ENCODE measurements at regions not wholly inside any gene's neighbourhood (a gene's known extent, or its start where the extent isn't known, plus 50 kb on each side); places are given as distances from the start of the nearest gene placed in this dataset.

DNA sequence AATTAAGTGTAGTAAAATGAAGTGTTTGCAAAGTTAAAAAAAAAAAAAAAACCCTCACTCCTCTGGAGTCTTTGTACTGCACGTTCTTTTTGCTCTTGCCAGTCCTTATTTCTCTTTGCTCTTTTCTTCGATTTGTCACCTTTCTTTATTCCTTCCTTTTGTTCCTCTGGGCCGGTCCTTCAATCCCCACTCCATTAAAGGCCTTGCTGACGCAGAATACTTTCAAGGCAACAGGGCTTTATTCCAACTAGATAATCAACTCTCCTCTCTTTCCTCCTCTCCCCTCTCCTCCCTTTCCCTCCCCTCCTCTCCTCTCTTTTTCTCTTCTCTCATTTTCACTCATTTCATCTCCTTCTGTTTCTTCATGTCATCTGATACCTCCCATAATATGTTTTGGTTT, 138.2 kb upstream of the NTM start:
- no peak for ATAC-seq (replicated peaks)
- Mint-ChIP-seq H3K36me3 (ENCODE audit: low read depth) (no peaks in the 10 kb centered on the region), H3K9me3 (no peaks in the 10 kb centered on the region), H3K4me1 (no peaks in the 10 kb centered on the region), H3K4me3 (no peak overlapping the region), H3K27me3 (no peaks in the 10 kb centered on the region), H3K27ac (no peak overlapping the region)

DNA sequence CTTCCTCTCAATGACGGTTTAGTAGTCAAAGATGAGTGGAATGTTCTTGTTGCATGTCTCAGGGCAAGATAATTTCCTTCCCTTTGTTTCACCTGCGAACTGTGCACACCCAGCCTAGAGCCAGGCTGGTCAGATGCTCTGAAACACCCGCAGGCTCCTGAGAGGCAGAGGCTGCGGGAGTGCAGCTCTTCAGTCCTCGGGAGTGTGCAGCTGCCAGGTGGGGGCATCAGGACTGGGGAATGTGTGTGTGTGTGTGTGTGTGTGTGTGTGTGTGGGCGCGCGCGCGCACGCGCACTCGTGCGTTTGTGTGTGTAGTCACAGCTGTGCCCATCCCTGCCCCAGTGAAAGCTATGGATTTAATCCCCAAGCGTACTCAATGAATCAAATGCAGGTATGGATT, 136.2 kb upstream of the NTM start:
- no peaks in the 10 kb centered on the region for H3K27me3 Mint-ChIP-seq
- ATAC-seq (replicated peaks), result no peak
- no peak overlapping the region for H3K4me3 Mint-ChIP-seq
- H3K36me3 Mint-ChIP-seq (ENCODE audit: low read depth), result no peaks in the 10 kb centered on the region
- H3K9me3 Mint-ChIP-seq, result peaks cover 3% of the 10 kb centered on the region
- no peak overlapping the region for H3K27ac Mint-ChIP-seq
- H3K4me1 Mint-ChIP-seq, result no peaks in the 10 kb centered on the region

DNA sequence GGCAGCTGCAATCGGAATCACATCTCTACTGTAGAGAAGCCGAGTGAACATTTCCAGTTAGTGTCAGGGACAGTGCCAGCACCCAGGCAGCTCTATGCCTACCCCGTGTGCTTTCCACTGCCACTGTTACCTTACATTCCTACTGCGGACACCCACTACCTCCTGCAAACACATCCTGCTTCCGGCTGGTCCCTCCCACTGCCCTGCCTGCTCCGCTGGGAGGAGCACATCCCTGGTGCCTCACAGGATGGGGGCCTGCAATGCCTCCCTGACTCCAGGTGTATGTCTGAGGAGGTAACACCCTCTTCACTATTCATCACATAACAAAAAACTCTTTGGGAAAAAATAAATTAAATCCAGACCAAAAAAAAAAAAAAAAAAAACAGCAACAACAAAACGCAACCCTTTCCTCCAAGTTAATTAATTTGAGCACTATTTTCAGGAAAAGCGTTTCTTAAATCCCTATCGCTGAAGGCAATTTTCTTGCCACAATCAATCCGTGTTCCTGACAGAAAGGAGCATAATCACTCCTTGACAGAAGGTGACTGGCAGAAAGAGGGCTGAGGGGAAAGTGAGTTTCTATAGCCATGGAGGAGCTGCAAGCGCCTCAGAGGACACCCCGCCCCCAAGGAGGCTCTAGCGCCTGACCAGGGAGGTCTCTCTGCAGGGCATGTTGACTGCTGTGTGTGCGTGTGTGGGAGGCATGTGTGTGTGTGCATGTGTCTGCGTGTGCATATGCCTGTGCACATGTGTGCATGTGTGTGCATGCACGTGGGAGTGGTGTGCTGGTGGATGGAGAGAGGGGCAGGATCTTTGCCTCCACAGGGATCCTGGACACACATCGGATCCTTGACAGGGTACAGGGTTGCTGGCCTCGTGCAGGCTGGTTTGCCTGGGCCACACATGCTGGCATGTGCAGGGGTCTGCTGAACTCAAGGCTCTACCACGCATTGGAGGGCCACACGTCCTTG, 134.8 kb upstream of the NTM start:
- no peak overlapping the region for H3K4me3 Mint-ChIP-seq
- no peak overlapping the region for H3K27ac Mint-ChIP-seq
- no peaks in the 10 kb centered on the region for H3K27me3 Mint-ChIP-seq
- H3K4me1 Mint-ChIP-seq, result no peaks in the 10 kb centered on the region
- no peak for ATAC-seq (replicated peaks)
- H3K9me3 Mint-ChIP-seq, result peaks cover 3% of the 10 kb centered on the region
- no peaks in the 10 kb centered on the region for H3K36me3 Mint-ChIP-seq (ENCODE audit: low read depth)

DNA sequence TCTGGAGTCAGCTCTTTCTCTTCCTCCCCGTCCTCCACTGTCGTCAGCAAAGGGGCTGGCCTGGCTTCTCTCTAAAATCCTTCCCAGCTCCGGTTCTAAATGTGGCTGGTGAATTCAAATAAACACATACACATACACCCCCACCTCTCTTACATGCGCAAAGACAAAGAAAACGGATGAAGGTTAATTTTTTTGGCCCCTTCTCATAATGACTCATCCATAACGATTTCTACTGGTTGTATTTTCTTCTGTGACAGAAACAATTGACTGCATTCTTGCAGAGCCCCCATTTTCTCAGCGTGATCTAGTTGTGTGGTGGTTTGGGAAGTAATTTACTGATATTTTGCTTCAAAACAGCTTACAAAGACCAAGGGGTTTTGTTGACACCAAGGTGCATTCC, 130.0 kb upstream of the NTM start:
- Mint-ChIP-seq H3K36me3 (ENCODE audit: low read depth) (no peaks in the 10 kb centered on the region), H3K27ac (no peak overlapping the region)

DNA sequence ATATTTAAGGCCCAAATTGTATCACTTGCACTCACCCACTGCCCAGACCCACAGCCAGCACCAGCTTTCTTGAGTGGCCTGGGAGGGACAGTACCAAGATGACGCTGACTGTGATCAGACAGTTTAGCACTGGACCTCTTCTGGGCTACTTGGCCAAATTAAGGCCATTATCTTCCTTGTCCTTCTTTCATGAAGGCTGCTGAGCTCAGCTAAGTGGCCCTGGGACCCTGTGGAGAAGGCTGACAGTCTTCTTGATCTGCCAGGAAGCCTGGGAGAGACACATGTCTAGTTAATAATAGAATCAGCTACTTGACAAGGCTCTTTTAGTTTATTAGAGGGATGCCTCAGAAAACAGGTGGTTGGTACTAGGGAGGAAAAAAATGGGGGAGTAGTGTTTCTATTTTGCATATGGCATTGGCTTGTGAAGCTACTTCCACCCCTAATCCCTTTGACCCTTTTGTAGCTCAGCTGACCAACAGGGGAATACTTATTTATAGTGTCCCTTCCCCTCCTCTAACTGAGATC, 127.9 kb upstream of the NTM start:
- Mint-ChIP-seq H3K36me3 (ENCODE audit: low read depth) (no peaks in the 10 kb centered on the region), H3K27me3 (peaks cover 15% of the 10 kb centered on the region), H3K9me3 (peaks cover 3% of the 10 kb centered on the region), H3K4me1 (no peaks in the 10 kb centered on the region), H3K4me3 (no peak overlapping the region), H3K27ac (no peak overlapping the region)
- ATAC-seq (replicated peaks), result no peak

More for the DNA sequence above, 130.0 kb upstream of the NTM start:
- Mint-ChIP-seq H3K4me1 (no peaks in the 10 kb centered on the region), H3K4me3 (no peak overlapping the region), H3K9me3 (peaks cover 3% of the 10 kb centered on the region), H3K27me3 (peaks cover 5% of the 10 kb centered on the region)
- no peak for ATAC-seq (replicated peaks)

DNA sequence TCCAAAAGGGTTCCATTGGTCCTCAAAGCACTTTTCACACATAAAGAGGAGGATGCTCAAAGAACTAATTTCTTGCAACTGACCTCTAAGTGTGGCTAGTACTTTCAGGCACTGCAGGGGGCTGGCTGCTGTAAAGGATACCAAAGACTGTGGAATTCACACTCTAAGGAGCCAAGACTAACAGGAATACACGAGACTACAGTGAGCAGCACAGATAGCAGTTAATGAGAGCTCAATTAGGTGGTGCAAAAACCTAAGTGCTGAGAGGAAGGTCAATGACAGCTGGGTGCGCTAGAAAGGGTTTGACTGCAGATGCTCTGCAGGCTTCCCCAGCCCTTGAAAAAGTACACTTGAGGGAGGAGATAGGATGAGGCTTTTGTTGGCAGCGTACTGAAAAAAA, 124.3 kb upstream of the NTM start:
- no peaks in the 10 kb centered on the region for H3K9me3 Mint-ChIP-seq
- H3K27me3 Mint-ChIP-seq, result peaks cover 20% of the 10 kb centered on the region
- H3K27ac Mint-ChIP-seq, result no peak overlapping the region
- no peak for ATAC-seq (replicated peaks)
- no peak overlapping the region for H3K4me3 Mint-ChIP-seq
- H3K36me3 Mint-ChIP-seq (ENCODE audit: low read depth), result no peaks in the 10 kb centered on the region
- H3K4me1 Mint-ChIP-seq, result no peaks in the 10 kb centered on the region

DNA sequence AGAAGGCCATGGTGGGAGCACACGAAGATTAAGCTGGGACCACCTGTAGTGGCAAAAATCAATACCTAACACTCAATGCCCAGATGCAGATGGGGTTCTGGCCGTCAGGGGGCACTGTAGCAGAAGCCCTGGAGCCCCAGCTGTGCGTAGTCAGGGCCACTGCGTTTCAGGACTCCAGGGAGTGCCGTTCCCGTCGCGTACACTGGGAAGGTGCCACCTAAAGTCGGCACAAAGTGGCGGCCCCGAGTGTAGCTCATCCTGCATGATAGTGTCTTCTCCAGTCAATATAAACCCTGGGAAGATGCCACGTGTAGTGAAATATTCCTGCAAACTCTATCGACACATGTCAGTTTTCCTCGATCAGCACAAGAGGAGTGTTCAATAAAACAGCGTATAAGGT, 123.8 kb upstream of the NTM start:
- ATAC-seq (replicated peaks), result no peak
- no peak overlapping the region for H3K27ac Mint-ChIP-seq
- H3K36me3 Mint-ChIP-seq (ENCODE audit: low read depth), result no peaks in the 10 kb centered on the region

DNA sequence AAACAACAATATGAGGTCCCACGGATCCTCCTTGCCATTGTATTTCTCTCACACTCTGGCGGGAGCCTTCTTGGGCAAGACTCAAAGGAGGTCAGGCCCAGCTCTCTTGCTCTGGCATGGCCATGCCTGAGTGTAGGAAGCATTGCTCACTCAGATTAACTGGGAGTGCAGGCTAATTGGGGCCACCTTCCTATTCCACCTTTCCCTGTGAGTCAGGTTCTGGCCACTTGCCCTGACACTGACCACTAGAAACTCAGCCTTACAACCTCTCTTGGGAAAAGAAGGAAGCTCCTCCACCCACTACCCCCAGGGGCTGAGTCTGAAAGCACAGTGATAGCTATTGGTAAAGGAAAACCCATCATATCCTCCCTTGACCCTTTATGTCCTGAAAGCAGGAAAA, 121.8 kb upstream of the NTM start:
- Mint-ChIP-seq H3K36me3 (ENCODE audit: low read depth) (no peaks in the 10 kb centered on the region), H3K27ac (no peak overlapping the region), H3K4me1 (no peaks in the 10 kb centered on the region), H3K9me3 (no peaks in the 10 kb centered on the region), H3K4me3 (no peak overlapping the region), H3K27me3 (peaks cover 31% of the 10 kb centered on the region)
- ATAC-seq (replicated peaks), result no peak

More for the DNA sequence above, 123.8 kb upstream of the NTM start:
- Mint-ChIP-seq H3K4me1 (no peaks in the 10 kb centered on the region), H3K9me3 (no peaks in the 10 kb centered on the region), H3K4me3 (no peak overlapping the region), H3K27me3 (peaks cover 20% of the 10 kb centered on the region)

DNA sequence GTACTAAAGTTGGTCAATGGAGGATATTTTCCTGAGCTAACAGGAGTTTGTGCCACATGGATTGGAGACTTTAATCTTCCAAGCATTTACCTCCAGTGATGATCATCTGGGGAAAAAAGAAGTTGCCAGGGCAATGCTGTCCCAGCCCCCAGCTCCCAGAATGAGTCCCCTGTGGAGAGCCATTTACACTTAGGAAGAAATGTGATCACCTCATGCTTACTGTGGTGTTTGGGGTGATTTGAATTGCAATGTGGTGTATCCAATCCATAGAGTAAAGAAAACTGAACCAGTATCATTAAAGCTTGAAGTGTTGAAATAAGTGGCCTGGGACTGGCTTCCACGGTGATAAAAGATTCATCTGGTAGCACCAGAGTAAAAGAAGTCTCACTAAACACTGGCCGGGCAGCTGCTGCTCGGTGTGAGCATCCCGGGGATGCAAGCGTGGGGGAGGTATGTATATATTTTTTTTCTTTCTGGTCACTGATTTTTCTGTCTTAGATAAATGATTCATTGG, 117.2 kb upstream of the NTM start:
- Mint-ChIP-seq H3K4me1 (no peaks in the 10 kb centered on the region), H3K27ac (no peak overlapping the region), H3K4me3 (no peak overlapping the region), H3K36me3 (ENCODE audit: low read depth) (no peaks in the 10 kb centered on the region), H3K9me3 (peaks cover 6% of the 10 kb centered on the region), H3K27me3 (peaks cover 33% of the 10 kb centered on the region)
- no peak for ATAC-seq (replicated peaks)

DNA sequence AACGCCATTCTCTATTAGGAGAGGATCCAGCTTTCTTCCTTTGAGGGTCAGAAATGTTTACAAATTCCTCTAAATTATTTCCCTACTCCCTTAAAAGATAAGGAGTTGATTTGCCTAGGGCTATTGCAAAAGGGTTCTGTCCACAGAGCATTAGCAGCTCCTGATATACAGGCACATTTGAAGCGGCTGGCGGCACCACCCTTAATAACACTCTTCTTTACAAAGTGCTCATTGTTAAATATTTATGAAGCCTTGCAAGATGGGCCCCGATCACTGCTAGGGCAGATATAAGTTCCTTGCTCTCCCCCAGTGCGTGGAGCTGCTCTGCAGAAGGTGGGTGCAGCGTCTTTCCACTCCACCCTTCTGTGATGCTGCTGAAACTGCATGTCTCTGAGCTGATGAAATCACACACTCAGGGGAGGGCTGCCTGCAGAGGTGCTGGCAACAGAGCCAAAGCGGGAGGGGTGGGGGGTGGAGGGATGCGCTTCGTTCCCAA, 116.7 kb upstream of the NTM start:
- ATAC-seq (replicated peaks), result no peak
- H3K4me1 Mint-ChIP-seq, result no peaks in the 10 kb centered on the region
- H3K36me3 Mint-ChIP-seq (ENCODE audit: low read depth), result no peaks in the 10 kb centered on the region
- no peak overlapping the region for H3K27ac Mint-ChIP-seq
- peaks cover 6% of the 10 kb centered on the region for H3K9me3 Mint-ChIP-seq
- peaks cover 33% of the 10 kb centered on the region for H3K27me3 Mint-ChIP-seq
- H3K4me3 Mint-ChIP-seq, result no peak overlapping the region

DNA sequence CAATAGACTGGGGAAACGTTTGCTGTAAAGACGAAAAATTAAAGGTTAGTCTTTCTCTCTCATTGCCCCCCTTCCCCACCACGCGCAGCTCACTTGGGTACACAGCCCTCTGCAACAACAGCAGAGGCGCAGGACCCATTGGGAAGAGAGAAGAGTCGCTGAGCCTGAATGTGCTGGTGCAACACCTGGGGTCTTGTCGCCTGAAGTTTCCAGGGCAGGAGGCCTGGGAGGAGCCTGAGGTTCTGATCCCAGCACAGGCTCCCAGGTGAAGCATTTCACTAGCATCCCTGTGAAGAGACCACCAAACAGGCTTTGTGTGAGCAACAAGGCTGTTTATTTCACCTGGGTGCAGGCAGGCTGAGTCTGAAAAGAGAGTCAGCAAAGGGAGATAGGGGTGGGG, 116.2 kb upstream of the NTM start:
- no peak for ATAC-seq (replicated peaks)
- no peaks in the 10 kb centered on the region for H3K36me3 Mint-ChIP-seq (ENCODE audit: low read depth)
- no peak overlapping the region for H3K4me3 Mint-ChIP-seq
- no peaks in the 10 kb centered on the region for H3K4me1 Mint-ChIP-seq
- no peak overlapping the region for H3K27ac Mint-ChIP-seq
- peaks cover 33% of the 10 kb centered on the region for H3K27me3 Mint-ChIP-seq
- H3K9me3 Mint-ChIP-seq, result peaks cover 6% of the 10 kb centered on the region

DNA sequence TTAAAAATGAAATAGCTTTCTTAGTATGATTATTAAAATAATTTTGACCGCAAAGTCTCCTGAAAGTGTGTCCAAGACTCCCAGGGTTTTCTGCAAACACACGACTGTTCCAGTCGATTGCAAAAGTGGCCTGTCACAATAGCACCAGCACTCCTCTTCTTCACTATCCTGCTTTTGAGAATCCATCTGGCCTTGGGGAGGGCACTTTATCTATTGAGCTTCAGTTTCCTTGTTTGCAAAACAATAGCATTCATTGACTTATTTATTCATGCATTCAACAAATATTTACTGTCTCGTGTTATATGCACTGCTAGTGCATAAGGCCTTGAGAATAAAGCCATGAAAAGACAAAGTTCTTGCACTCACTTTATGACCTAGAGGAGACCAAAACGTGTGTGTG, 96.2 kb upstream of the NTM start:
- no peak for ATAC-seq (replicated peaks)
- Mint-ChIP-seq H3K9me3 (peaks cover 9% of the 10 kb centered on the region), H3K4me1 (no peaks in the 10 kb centered on the region), H3K36me3 (ENCODE audit: low read depth) (no peaks in the 10 kb centered on the region), H3K4me3 (no peak overlapping the region), H3K27me3 (peaks cover 4% of the 10 kb centered on the region), H3K27ac (no peak overlapping the region)

DNA sequence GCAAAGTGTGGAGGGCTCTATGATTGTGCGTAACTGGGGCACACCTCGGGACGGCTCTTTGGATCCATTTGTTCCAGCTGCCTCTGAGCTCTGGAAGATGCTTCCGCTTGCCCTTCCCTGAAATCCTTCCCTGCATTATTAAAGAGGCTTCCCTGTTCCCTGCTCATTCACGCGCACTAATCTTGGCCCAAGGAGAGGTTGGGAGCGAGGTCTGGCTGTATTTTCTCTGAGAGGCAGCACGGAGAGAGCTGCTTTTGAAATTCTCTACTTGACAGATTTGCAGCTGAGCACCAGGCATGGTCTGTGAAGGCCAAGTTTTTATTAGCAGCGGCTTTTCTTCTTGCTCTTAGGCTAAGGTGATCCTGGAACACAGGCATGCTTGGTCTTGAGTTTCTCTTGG, 94.8 kb upstream of the NTM start:
- ATAC-seq (replicated peaks), result no peak
- Mint-ChIP-seq H3K4me1 (no peaks in the 10 kb centered on the region), H3K9me3 (peaks cover 9% of the 10 kb centered on the region), H3K4me3 (no peak overlapping the region), H3K36me3 (ENCODE audit: low read depth) (no peaks in the 10 kb centered on the region), H3K27ac (no peak overlapping the region), H3K27me3 (peaks cover 4% of the 10 kb centered on the region)

DNA sequence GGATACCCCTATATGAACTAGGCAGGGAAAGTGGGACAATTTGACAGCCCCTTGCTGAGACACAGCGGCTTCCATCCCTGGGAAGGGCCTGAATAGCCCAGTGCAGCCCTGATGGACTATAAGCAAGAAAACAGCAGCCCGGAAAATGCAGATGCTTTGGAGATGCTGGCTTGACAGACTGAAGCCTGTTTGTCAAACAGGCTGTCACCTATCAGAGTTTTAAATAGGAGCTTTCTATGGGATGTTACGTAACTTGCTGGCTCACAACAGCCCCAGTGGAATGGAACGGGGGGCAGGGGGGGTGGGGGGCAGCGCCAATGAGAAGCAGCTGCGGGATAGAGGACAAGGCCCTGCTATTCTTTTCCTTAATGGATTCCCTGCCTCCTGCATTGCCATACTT, 91.9 kb upstream of the NTM start:
- Mint-ChIP-seq H3K36me3 (ENCODE audit: low read depth) (no peaks in the 10 kb centered on the region), H3K9me3 (peaks cover 10% of the 10 kb centered on the region), H3K4me1 (no peaks in the 10 kb centered on the region), H3K27ac (no peak overlapping the region), H3K27me3 (peaks cover 4% of the 10 kb centered on the region), H3K4me3 (no peak overlapping the region)
- ATAC-seq (replicated peaks), result no peak
